Omental fat pad (tissue), 3 donors: ENCODE measurements at regions not wholly inside any gene's neighbourhood (a gene's known extent, or its start where the extent isn't known, plus 50 kb on each side); places are given as distances from the start of the nearest gene placed in this dataset.

Source experiments
- ATAC-seq: fragments of 150-250 bp; one replicate; pipeline ENCODE4 v1.9.1; 2016; ENCODE audit warnings: mild to moderate bottlenecking, moderate library complexity; ENCODE audit not compliant: low FRiP score
- DNase-seq: peaks from one replicate; pipeline ENCODE4 v3.0.0-alpha.2; 2019; ENCODE audit warnings: low spot score
- TF ChIP-seq, protein P1 (sequence below), 3 donors: fragments of 450-650 bp; IDR thresholded peaks; one replicate each; pipeline ENCODE4 v1.5.1; 2016 to 2017; ENCODE audit warnings: antibody characterized with exemption in 3 of 3, mild to moderate bottlenecking in 3 of 3, moderate library complexity in 2 of 3

DNA sequence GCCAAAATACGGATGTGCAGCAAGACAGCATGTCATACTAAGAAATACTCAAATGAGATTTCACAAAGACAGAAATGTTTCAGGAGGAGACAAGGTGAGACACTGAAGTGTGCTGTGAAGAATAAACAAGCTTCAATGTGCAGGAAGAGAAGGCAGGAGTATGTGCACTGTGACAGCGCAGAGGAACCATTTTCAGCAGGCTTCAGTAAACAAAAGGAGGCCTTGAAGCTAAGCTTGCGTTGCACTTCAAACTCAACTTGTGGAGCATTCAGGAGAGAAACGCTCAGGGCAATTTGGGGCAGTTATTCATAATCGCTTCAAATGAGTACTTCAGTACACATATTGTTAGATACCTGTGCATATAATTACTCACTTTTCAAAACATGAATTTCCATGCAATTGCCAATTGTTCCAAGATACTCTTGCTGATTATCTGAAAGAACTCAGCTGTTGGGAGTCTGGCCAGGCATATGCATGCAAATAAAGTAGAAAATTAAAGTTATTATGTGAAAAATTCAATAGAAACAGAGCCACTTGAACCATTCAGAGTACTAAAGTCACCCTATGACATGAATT, 234.2 kb upstream of the OPRM1 start:
- no peak for DNase-seq
- TF ChIP-seq, protein P1, sequence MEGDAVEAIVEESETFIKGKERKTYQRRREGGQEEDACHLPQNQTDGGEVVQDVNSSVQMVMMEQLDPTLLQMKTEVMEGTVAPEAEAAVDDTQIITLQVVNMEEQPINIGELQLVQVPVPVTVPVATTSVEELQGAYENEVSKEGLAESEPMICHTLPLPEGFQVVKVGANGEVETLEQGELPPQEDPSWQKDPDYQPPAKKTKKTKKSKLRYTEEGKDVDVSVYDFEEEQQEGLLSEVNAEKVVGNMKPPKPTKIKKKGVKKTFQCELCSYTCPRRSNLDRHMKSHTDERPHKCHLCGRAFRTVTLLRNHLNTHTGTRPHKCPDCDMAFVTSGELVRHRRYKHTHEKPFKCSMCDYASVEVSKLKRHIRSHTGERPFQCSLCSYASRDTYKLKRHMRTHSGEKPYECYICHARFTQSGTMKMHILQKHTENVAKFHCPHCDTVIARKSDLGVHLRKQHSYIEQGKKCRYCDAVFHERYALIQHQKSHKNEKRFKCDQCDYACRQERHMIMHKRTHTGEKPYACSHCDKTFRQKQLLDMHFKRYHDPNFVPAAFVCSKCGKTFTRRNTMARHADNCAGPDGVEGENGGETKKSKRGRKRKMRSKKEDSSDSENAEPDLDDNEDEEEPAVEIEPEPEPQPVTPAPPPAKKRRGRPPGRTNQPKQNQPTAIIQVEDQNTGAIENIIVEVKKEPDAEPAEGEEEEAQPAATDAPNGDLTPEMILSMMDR (IDR thresholded peaks at IDR 0.05), result no peak
- no peak for ATAC-seq

DNA sequence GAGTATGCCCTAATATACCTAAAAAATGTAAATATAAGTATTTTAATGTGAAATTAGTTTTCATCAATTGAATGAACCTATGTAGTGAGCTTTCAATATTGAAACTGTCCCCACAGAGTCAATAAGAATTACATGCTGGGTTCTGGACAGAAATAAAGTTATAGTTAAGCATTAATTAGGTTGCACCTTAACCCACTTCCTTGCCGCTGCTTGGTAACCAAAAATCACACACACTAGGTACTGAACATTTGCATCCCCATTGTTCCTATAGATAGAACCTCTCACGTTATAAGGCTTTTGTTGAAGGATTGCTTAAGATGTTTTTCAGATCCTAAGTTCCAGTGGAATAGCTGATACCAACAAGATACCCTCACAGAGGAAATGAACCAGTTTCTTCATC, 237.1 kb upstream of the OPRM1 start:
- ATAC-seq, result no peak
- TF ChIP-seq, protein P1 (IDR thresholded peaks at IDR 0.05), result no peak
- DNase-seq, result no peak

DNA sequence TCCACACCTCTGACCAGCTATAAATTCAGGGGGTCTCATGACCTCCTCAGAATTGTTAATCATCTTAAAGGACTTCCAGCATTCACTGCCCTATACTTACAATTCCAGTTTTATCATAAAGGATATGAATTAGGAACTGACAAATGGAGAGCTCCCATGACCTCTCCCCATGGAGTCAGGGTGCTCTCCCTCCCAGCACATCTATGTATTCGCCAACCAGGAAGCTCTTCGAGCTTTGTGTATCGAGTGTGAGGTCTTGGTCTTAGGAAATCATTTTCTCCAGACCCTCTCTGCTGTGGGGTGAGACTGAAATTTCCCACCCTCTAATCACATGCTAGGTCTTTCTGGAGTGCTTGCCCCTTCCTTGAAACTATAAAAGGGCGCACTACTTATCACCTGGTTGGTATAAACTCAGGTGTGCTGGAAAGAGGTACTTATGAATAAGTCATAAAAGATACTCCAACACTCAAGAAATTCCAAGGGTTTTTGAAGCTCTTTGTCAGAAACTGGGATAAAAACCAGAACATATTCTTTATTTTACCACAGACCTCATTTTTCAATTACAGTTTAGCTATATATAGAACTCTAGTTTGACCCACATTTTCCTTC, 238.4 kb upstream of the OPRM1 start:
- ATAC-seq, result no peak
- DNase-seq, result no peak
- TF ChIP-seq, protein P1 (IDR thresholded peaks at IDR 0.05), result no peak

DNA sequence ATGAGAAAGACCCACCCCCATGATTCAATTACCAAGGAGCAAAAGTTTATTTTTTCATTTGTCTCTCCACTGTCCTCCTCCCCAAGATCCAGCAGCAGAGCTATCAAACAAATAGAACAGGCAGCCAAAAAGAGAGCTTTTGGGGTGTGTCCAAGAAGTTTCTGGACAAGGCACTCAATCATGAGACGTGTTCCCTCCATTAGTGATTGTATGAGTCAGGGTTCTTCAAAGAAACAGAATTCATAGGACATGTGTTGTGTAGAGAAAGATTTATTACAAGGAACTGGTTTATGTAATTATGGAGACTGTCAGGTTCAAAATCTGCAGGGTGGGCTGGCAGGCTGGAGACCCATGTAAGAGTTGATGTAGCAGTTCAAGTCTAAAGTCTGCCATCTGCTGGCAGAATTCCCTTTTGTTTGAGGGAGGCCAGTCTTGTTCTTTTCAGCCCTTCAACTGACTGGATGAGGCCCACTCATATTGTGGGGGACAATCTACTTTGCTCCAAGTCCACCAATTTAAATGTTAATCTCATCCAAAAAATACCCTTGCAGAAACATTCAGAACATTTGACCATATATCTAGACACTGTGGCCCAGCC, 248.1 kb upstream of the OPRM1 start:
- ATAC-seq (peak; percentile 18), DNase-seq (no peak)
- TF ChIP-seq, protein P1 (IDR thresholded peaks at IDR 0.05), result no peak

DNA sequence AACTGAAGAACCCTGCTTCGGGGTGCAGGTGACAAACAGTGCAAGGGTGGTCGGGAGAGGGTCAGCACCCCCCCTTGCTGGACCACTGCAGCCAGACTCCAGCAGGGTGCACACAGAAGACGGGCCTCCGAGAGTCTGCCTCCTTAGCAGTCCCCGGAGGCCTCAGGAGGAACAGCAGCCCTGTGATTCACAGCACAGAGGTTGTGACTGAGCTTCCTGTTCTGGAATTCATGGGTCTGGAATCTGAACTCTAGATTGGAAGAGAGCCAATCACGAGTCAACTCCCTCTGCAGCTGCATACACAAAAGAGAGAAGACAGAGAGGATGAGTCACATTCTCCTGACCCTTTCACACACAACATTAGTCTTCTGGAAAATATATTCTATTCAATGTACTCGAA, 249.0 kb upstream of the OPRM1 start:
- no peak for DNase-seq
- TF ChIP-seq, protein P1 (IDR thresholded peaks at IDR 0.05), result no peak
- peak; percentile 65 for ATAC-seq

DNA sequence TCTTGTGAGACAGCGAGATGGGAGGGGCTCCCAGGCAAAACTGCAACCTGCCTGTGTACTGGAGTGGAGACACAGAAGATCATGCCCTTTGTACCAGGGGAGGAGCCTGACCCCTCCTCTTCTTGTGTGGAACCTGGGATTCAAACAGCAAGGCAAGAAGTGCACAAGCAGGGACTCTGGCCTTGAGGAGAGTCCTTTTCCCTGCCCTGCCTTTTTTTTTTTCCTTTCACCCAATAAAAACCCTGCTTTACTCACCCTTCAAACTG, 251.8 kb upstream of the OPRM1 start:
- no peak for ATAC-seq
- TF ChIP-seq, protein P1 (IDR thresholded peaks at IDR 0.05), result no peak

DNA sequence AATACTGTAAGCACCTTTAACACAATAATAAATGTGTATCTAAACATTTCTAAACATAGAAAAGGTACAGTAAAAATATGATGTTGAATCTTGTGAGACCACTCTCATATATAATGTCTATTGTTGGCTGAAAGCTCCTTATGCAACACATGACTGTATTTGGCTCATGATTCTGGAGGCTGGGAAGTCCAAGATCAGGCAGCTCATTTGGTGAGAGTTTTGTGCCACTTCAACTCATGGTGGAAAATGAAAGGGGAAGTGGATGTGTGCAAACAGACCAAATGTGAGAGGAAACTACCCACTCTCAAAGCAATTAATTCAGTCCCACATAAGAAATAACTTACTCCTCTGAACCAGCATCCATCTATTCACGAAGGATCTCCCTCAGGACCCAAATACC, 257.7 kb upstream of the OPRM1 start:
- no peak for DNase-seq
- TF ChIP-seq, protein P1 (IDR thresholded peaks at IDR 0.05), result no peak

More for the DNA sequence above, 251.8 kb upstream of the OPRM1 start:
- no peak for DNase-seq

More for the DNA sequence above, 257.7 kb upstream of the OPRM1 start:
- ATAC-seq, result no peak
